Right lung (tissue), 2 donors: ENCODE measurements at regions not wholly inside any gene's neighbourhood (a gene's known extent, or its start where the extent isn't known, plus 50 kb on each side); places are given as distances from the start of the nearest gene placed in this dataset.
"Not testable (repeated sequence)": the region's sequence is repeated elsewhere in the genome, so short reads cannot be mapped to it uniquely, and the experiment has no call there.

ENCODE experiments used
- DNase-seq, 2 donors: peaks; one replicate each; pipeline ENCODE4 v3.0.0-alpha.2; 2013

GRCh38 chr21:17393413-17393812, 119.4 kb upstream of the CXADR start:
- DNase-seq = no peak

DNA sequence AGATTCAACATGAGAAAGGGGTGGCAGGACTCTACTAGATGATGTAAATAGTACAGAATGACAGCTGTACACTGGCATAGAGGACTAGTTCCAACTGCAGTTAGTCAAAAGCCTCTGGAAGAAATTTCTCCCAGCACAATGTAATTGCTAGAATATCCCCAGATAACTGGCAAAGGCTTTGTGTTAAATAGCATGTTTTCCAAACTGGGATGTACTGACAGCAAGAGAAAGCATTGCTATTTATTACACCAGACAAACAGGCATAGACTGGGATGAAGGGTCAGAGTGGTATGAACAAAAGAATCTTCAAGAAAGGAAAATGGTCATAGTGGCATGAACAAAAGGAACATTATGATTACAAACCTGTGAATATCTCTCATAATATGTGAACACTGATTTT, 115.9 kb upstream of the CXADR start:
- DNase-seq = no peak

GRCh38 chr21:17397703-17398102, 115.1 kb upstream of the CXADR start:
- no peak for DNase-seq

DNA sequence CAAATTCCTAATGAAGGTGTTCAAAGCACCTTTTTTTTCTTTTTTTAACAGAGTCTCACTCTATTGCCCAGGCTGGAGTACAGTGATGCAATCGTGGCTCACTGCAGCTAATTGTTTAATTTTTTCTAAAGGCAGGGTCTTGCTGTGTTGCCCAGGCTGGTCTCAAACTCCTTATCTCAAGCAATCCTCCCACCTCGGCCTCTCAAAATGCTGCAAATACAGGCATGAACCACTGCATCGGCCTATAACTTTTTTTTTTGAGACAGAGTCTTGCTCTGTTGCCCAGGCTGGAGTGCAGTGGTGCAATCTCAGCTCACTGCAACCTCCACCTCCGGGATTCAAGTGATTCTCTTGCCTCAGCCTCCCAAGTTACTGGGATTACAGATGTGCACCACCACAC, 113.9 kb upstream of the CXADR start:
- not testable (repeated sequence) for DNase-seq

GRCh38 chr21:17402937-17403336, 109.9 kb upstream of the CXADR start:
- DNase-seq = no peak

GRCh38 chr21:17406202-17406601, 106.6 kb upstream of the CXADR start:
- DNase-seq = no peak

- DNase-seq = no peak
Measured at GRCh38 chr21:17414766-17415165, 98.1 kb upstream of the CXADR start.

DNA sequence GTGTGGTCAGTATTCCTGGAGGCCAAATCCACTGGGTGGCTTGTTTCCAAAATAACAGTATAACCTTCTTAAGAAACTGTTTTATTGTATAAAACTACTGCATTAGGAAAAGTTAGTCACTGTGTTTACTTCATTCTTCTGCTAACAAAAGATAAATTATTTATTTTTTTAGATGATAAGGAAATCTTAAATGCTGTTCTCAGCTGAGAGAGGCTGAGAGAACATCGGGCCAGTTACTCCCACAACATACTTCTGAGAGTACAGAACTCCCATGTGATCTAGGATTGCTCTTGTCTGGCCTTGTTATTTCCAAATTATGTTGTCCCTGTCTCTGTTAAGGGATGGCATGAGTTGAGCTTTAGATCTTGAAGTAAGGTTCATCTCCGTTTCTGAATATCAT, 96.7 kb upstream of the CXADR start:
- DNase-seq = no peak

DNA sequence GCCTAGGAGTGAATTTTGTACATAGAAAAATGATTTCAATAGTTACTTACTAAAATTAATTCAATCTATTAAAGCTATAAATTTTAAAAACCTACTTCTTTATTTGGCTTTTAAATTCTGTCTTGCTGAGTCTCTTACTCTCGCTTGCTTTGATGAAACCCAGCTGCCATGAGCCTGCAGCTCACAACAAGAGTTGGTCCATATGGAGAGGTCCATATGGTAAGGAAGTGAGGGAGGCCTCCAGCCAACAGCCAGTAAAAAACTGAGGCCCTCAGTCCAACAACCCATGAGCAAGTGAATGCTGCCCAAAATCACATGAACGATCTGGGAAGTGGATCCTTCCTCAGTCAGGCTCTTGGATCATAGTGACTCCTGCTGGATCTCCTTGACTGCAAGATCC, 89.9 kb upstream of the CXADR start:
- DNase-seq = no peak

- DNase-seq = no peak
Measured at GRCh38 chr21:17427157-17427556, 85.7 kb upstream of the CXADR start.

GRCh38 chr21:17427831-17428483, 84.9 kb upstream of the CXADR start:
- DNase-seq = no peak

DNA sequence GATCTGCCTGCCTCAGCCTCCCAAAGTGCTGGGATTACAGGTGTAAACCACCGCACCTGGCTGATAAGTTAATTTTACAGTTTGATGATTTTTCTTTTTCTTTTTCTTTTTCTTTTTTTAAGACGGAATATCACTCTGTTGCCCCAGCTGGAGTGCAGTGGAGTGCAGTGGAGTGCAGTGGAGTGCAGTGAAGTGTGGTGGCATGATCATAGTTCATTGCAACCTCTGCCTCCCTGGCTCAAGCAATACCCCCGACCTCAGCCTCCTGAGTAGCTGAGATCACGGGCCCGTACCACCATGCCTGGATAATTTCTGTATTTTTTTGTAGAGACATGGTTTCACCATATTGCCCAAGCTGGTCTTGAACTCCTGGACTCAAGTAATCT, 84.4 kb upstream of the CXADR start:
- DNase-seq = no peak

- DNase-seq = no peak
Measured at GRCh38 chr21:17428980-17429379, 83.9 kb upstream of the CXADR start.

DNA sequence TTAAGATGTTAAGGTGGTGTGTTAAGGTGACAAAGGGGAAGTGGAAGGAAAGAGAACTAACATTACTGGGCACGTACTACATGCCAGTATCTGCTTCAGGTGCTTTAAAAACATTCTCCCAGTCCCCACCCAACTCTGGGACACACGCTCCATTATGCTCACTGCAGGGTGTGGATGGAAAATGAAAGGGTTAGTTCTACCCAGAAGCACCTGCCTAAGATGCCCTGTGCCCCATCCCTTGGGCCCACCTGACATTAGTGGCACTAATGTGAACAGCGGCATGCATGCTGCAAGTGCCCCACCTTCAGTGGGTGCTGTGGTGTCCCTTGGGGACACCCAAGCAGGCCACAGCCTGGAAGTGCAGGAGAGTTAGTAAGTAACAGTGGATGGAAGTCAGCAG, 82.9 kb upstream of the CXADR start:
- DNase-seq = no peak

GRCh38 chr21:17432732-17433057, 80.1 kb upstream of the CXADR start:
- DNase-seq = no peak

- peak in 1 of 2 donors; percentile 42 for DNase-seq
Measured at GRCh38 chr21:17433730-17434129, 79.1 kb upstream of the CXADR start.

GRCh38 chr21:17435565-17436543, 77.0 kb upstream of the CXADR start:
- DNase-seq = no peak

DNA sequence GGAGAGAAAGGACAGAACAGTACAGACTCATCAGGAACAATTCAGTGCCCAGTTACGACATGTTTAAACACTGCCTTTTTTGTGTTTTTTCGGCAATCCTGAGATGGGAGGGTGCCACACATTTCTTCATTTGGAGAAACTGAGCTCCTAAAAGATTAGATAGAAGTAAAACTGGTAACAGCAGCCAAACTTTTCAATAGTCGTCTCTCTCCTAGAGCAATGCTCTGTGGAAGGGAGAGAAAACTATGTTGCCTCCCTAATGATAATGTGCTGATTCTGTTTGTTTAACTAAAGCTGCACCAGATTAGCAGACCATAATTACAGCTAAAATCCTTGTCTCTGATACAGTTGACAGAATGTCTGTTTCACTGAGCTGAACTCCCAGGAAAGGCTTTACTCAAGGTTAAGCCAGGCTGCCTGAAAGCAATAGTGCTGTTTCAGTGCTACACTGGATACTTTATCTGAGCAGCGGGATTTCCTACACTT, 76.2 kb upstream of the CXADR start:
- DNase-seq = no peak

DNA sequence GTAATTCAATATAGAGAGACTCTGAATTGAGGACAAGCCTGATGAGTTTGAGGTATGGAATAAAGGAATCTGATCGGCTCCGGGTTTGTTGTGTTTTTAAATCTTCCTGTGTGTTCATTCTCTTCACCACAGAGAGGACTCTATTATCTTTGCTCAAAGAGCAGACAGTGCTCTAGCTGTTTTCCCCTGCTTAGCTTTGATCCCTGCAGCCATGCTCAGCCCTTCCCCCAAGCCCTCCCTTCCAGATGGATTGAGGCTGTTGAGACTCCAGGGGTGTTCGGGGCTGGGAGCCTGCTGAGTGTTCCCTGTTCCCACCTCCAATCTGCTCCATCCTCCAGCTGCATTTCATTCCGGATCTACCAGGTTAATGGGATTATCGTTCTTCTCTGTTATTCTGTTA, 74.2 kb upstream of the CXADR start:
- no peak for DNase-seq

GRCh38 chr21:17440969-17441368, 71.9 kb upstream of the CXADR start:
- no peak for DNase-seq

GRCh38 chr21:17441370-17441769, 71.5 kb upstream of the CXADR start:
- no peak for DNase-seq

- DNase-seq = no peak
Measured at GRCh38 chr21:17442165-17442564, 70.7 kb upstream of the CXADR start.

GRCh38 chr21:17444828-17445227, 68.0 kb upstream of the CXADR start:
- no peak for DNase-seq
